ENCODE measurements at regions not wholly inside any gene's neighbourhood (a gene's known extent, or its start where the extent isn't known, plus 50 kb on each side); places are given as distances from the start of the nearest gene placed in this dataset.

GRCh38 chr12:131486451-131487230 is 224.2 kb upstream of the SFSWAP start:
- intact Hi-C loops (cut with DNase I): no loop called here
- peaks cover 0 to 8% (median 0%) of the 10 kb centered on the region in 9 donors for H3K4me1 ChIP-seq
- TF ChIP-seq CTCF (IDR thresholded peaks at IDR 0.05): no peak
- ATAC-seq (no peak), DNase-seq (no peak)
- H3K27me3 ChIP-seq: peaks cover 0 to 18% (median 8%) of the 10 kb centered on the region in 7 donors
- H3K9me3 ChIP-seq: no peaks in the 10 kb centered on the region
- no peak overlapping the region for H3K27ac ChIP-seq
- WGBS, 2 donors: 47 to 51% methylated on average over 5 of the region's 5 CpGs
- no peaks in the 10 kb centered on the region for H3K36me3 ChIP-seq
- H3K4me3 ChIP-seq: no peak overlapping the region

- Histone ChIP-seq H3K36me3 (no peaks in the 10 kb centered on the region), H3K27ac (peak overlapping the region in 1 of 10 donors; percentile 19), H3K4me1 (peaks cover 0 to 8% (median 0%) of the 10 kb centered on the region in 9 donors), H3K9me3 (no peaks in the 10 kb centered on the region), H3K4me3 (no peak overlapping the region), H3K27me3 (peaks cover 0 to 10% (median 4%) of the 10 kb centered on the region in 7 donors)
- no peak for DNase-seq
- intact Hi-C loops (cut with DNase I): no loop called here
- ATAC-seq: peak in 4 of 8 donors; percentile 21 to 89 (median 45)
- WGBS, 2 donors: 50 to 58% methylated on average over 9 of the region's 9 CpGs
- no peak for TF ChIP-seq CTCF (IDR thresholded peaks at IDR 0.05)
These were observed 223.3 kb upstream of the SFSWAP start for GRCh38 chr12:131487388-131488124.

GRCh38 chr12:131489718-131490117 is 221.2 kb upstream of the SFSWAP start:
- Histone ChIP-seq H3K27ac (no peak overlapping the region), H3K36me3 (no peaks in the 10 kb centered on the region), H3K27me3 (peaks cover 0 to 15% (median 0%) of the 10 kb centered on the region in 7 donors), H3K4me3 (no peak overlapping the region), H3K9me3 (no peaks in the 10 kb centered on the region), H3K4me1 (peaks cover 0 to 8% (median 0%) of the 10 kb centered on the region in 9 donors)
- intact Hi-C loops (cut with DNase I): no loop called here
- WGBS, 2 donors: 84 to 88% methylated on average over 3 of the region's 3 CpGs
- DNase-seq: no peak
- no peak for ATAC-seq
- TF ChIP-seq CTCF (IDR thresholded peaks at IDR 0.05): no peak

- 96 to 98% methylated on average over 1 of the region's 1 CpG for WGBS, 2 donors
- intact Hi-C loops (cut with DNase I): no loop called here
- Histone ChIP-seq H3K27ac (no peak overlapping the region), H3K4me3 (no peak overlapping the region), H3K27me3 (peaks cover 0 to 21% (median 0%) of the 10 kb centered on the region in 7 donors), H3K4me1 (peaks cover 0 to 8% (median 0%) of the 10 kb centered on the region in 9 donors), H3K9me3 (no peaks in the 10 kb centered on the region), H3K36me3 (no peaks in the 10 kb centered on the region)
- TF ChIP-seq CTCF (IDR thresholded peaks at IDR 0.05): no peak
- no peak for ATAC-seq
- DNase-seq: no peak
These were observed 219.7 kb upstream of the SFSWAP start for GRCh38 chr12:131491155-131491554.
